KMS-11 (cell line): ENCODE measurements at regions not wholly inside any gene's neighbourhood (a gene's known extent, or its start where the extent isn't known, plus 50 kb on each side); places are given as distances from the start of the nearest gene placed in this dataset.

ENCODE experiments used
- H2AFZ ChIP-seq: fragments of 200-600 bp; sonication (generic); 2 replicates; pipeline ENCODE4 v1.6.1; 2016; ENCODE audit warnings: antibody characterized with exemption, mixed run types, low read depth
- H3K27ac ChIP-seq: fragments of 200-600 bp; sonication (generic); 2 replicates; pipeline ENCODE4 v1.6.1; 2016; ENCODE audit warnings: mild to moderate bottlenecking, mixed run types
- H3K27me3 ChIP-seq: fragments of 200-600 bp; sonication (generic); 2 replicates; pipeline ENCODE4 v1.6.1; 2017; ENCODE audit warnings: mild to moderate bottlenecking, low read depth, mixed run types, moderate library complexity; ENCODE audit not compliant: insufficient read depth
- H3K36me3 ChIP-seq: fragments of 200-600 bp; sonication (generic); 2 replicates; pipeline ENCODE4 v1.6.1; 2017; ENCODE audit warnings: mild to moderate bottlenecking, mixed run types; ENCODE audit not compliant: insufficient read depth
- H3K4me1 ChIP-seq: fragments of 200-600 bp; sonication (generic); 2 replicates; pipeline ENCODE4 v1.6.1; 2016; ENCODE audit warnings: mild to moderate bottlenecking, low read depth, mixed run types; ENCODE audit not compliant: poor library complexity, severe bottlenecking
- H3K4me2 ChIP-seq: fragments of 200-600 bp; sonication (generic); 2 replicates; pipeline ENCODE4 v1.7.0; 2016; ENCODE audit warnings: mild to moderate bottlenecking, mixed run types
- H3K4me3 ChIP-seq: fragments of 200-600 bp; sonication (generic); IDR thresholded peaks from 2 replicates; pipeline ENCODE4 v1.6.1; 2017; ENCODE audit warnings: low read depth, low read length, mixed read lengths; ENCODE audit not compliant: insufficient read depth
- H3K79me2 ChIP-seq: fragments of 200-600 bp; sonication (generic); 2 replicates; pipeline ENCODE4 v1.6.1; 2016; ENCODE audit warnings: low read depth, mixed run types; ENCODE audit not compliant: insufficient read depth
- H3K9ac ChIP-seq: fragments of 200-600 bp; sonication (generic); 2 replicates; pipeline ENCODE4 v1.6.1; 2016; ENCODE audit warnings: mild to moderate bottlenecking, mixed run types
- H4K20me1 ChIP-seq: fragments of 200-600 bp; sonication (generic); 2 replicates; pipeline ENCODE4 v1.6.1; 2016; ENCODE audit warnings: mild to moderate bottlenecking, mixed run types; ENCODE audit not compliant: insufficient read depth
- TF ChIP-seq, protein P1 (sequence below): fragments of 200-600 bp; sonication (generic); conservative IDR thresholded peaks from 2 replicates; pipeline ENCODE4 v1.6.1; 2017; ENCODE audit warnings: low read depth, mild to moderate bottlenecking, antibody characterized with exemption, low read length, moderate library complexity, mixed read lengths

DNA sequence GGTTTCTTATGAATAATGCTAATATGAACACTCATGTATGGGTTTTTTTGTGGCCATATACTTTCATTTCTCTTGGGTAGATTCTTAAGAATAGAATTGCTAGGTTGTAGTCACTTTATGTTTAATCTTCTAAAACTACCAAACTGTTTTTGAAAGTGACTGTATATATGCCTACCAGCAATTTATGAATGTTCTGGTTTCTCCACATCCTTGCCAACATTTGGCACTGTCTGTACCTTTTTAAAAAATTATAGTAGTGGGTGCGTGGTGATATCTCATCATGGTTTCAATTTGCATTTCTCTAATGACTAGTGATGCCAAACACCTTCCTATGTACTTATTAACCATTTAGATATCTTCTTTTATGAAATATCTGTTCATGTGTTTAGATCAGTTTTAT, 110.6 kb upstream of the RIOK3 start:
- H3K4me1 ChIP-seq, result no peaks in the 10 kb centered on the region
- TF ChIP-seq, protein P1, sequence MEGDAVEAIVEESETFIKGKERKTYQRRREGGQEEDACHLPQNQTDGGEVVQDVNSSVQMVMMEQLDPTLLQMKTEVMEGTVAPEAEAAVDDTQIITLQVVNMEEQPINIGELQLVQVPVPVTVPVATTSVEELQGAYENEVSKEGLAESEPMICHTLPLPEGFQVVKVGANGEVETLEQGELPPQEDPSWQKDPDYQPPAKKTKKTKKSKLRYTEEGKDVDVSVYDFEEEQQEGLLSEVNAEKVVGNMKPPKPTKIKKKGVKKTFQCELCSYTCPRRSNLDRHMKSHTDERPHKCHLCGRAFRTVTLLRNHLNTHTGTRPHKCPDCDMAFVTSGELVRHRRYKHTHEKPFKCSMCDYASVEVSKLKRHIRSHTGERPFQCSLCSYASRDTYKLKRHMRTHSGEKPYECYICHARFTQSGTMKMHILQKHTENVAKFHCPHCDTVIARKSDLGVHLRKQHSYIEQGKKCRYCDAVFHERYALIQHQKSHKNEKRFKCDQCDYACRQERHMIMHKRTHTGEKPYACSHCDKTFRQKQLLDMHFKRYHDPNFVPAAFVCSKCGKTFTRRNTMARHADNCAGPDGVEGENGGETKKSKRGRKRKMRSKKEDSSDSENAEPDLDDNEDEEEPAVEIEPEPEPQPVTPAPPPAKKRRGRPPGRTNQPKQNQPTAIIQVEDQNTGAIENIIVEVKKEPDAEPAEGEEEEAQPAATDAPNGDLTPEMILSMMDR, result no peak
- no peak overlapping the region for H3K4me3 ChIP-seq
- H3K4me2 ChIP-seq, result no peak overlapping the region
- no peaks in the 10 kb centered on the region for H3K79me2 ChIP-seq
- no peak overlapping the region for H3K9ac ChIP-seq
- H2AFZ ChIP-seq, result no peak overlapping the region
- no peaks in the 10 kb centered on the region for H3K27me3 ChIP-seq
- H3K27ac ChIP-seq, result no peak overlapping the region
- H3K36me3 ChIP-seq, result no peaks in the 10 kb centered on the region
- no peaks in the 10 kb centered on the region for H4K20me1 ChIP-seq

DNA sequence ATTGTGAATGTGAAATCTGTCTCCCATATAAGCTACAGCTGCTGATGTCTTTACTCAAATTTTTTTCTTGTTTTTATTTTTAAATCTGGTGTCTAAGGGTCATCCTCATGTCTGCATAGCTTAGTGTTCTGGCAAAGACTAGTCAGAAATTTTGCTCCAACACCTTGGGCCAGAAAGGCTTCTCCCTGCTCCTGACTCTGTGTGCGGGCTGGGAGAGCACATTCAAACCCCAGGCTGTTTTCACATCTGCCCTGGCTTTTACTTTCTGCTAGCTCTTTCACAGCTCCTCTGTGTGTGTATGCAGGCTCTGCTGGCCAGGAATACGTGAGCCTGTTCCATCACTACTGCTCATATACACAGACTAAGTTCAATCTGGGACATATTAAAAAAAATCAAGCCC, 102.9 kb upstream of the RIOK3 start:
- Histone ChIP-seq H3K4me2 (no peak overlapping the region), H3K4me3 (no peak overlapping the region), H4K20me1 (no peaks in the 10 kb centered on the region)

DNA sequence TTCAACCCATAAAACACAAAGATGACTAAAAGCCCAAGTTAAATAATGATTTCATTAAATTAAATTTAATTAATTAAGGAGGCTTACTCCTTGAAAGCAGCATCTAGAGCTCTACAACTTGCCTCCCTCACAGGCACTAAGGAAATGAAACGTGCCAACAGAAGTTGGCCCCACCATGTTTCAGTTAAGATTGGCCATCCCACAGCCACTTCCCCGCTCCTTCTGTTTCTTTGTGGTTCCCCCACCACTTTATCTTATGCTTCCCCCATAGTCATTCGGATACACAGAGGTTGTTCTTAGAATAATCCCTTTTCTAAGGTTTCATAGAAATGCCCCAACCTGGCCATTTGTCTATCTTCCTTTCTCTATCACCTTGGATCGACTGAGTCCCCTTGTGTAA, 101.6 kb upstream of the RIOK3 start:
- H3K4me1 ChIP-seq, result peaks cover 11% of the 10 kb centered on the region
- H3K4me3 ChIP-seq, result no peak overlapping the region
- no peak overlapping the region for H2AFZ ChIP-seq
- no peaks in the 10 kb centered on the region for H4K20me1 ChIP-seq
- H3K79me2 ChIP-seq, result no peaks in the 10 kb centered on the region
- H3K27me3 ChIP-seq, result no peaks in the 10 kb centered on the region
- no peak overlapping the region for H3K9ac ChIP-seq
- no peak overlapping the region for H3K27ac ChIP-seq
- TF ChIP-seq, protein P1, result no peak
- no peak overlapping the region for H3K4me2 ChIP-seq
- no peaks in the 10 kb centered on the region for H3K36me3 ChIP-seq

More for the DNA sequence above, 102.9 kb upstream of the RIOK3 start:
- Histone ChIP-seq H2AFZ (no peak overlapping the region), H3K36me3 (no peaks in the 10 kb centered on the region), H3K27me3 (no peaks in the 10 kb centered on the region), H3K4me1 (peaks cover 11% of the 10 kb centered on the region), H3K27ac (no peak overlapping the region), H3K79me2 (no peaks in the 10 kb centered on the region), H3K9ac (no peak overlapping the region)
- TF ChIP-seq, protein P1, result no peak

DNA sequence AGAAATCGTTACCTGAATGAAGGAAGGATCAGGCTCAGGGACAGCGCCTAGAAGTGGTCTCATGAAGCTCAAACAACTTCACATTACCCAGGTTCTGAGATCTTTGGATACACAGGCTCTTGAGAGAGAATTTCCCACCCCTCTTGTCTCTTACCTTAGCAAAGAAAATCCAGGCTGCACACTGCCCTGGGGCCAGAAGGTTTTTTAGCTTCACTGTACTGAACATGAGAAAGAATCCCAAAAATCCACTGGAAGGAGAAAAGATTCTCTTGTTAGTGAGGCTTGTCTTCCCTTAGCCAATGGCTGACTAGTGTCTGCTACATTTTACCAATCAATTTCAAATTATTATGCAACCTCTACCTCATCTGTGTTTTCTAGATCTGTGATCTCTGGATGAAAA, 101.0 kb upstream of the RIOK3 start:
- Histone ChIP-seq H3K36me3 (no peaks in the 10 kb centered on the region), H2AFZ (no peak overlapping the region), H3K27ac (no peak overlapping the region), H3K4me2 (no peak overlapping the region), H3K27me3 (no peaks in the 10 kb centered on the region), H3K4me1 (peaks cover 15% of the 10 kb centered on the region), H3K9ac (no peak overlapping the region), H3K79me2 (no peaks in the 10 kb centered on the region), H4K20me1 (no peaks in the 10 kb centered on the region), H3K4me3 (no peak overlapping the region)
- TF ChIP-seq, protein P1, result no peak
